HFF-Myc (cell line): ENCODE measurements at regions not wholly inside any gene's neighbourhood (a gene's known extent, or its start where the extent isn't known, plus 50 kb on each side); places are given as distances from the start of the nearest gene placed in this dataset.
"Not testable (repeated sequence)": the region's sequence is repeated elsewhere in the genome, so short reads cannot be mapped to it uniquely, and the experiment has no call there.

Experiments used
- DNase-seq: peaks from one replicate; pipeline ENCODE4 v3.0.0-alpha.2; 2011; ENCODE audit warnings: low read depth; ENCODE audit errors: extremely low read depth
- H3K4me3 ChIP-seq: replicated peaks from 2 replicates; pipeline ENCODE4 v1.5.1; 2011; ENCODE audit warnings: low read depth, mild to moderate bottlenecking, control low read depth, low read length
- CTCF ChIP-seq: IDR thresholded peaks from 2 replicates; pipeline ENCODE4 v1.5.1; 2012; ENCODE audit warnings: mild to moderate bottlenecking, low read depth, low read length, control low read depth; ENCODE audit errors: missing control alignments

DNA sequence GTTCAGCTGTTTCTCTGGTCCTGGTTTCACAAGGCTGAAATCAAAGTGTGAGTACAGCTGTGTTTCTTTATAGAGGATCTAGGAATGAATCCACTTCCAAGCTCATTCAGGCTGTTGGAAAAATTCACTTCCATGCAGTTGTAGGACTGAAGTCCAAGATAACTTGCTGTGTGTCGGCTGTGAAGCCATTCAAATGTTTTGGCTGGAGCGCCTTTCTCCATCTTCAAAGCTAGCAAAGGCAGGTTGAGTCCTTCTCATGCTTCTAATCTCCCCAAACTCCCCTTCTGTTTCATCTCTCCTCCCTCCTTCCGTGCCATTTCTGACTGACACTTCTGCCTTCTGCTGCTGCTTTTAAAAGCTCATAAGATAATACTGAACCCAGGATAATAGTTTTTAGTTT is 1195.4 kb upstream of the LRRN3 start:
- TF ChIP-seq CTCF: no peak
- no peak overlapping the region for H3K4me3 ChIP-seq
- DNase-seq: no peak

GRCh38 chr7:109901926-109902325 is 1189.0 kb upstream of the LRRN3 start:
- no peak for DNase-seq
- TF ChIP-seq CTCF: no peak
- H3K4me3 ChIP-seq: no peak overlapping the region

- not testable (repeated sequence) for DNase-seq, H3K4me3 ChIP-seq
These were observed 1185.4 kb upstream of the LRRN3 start for GRCh38 chr7:109905368-109906065.

DNA sequence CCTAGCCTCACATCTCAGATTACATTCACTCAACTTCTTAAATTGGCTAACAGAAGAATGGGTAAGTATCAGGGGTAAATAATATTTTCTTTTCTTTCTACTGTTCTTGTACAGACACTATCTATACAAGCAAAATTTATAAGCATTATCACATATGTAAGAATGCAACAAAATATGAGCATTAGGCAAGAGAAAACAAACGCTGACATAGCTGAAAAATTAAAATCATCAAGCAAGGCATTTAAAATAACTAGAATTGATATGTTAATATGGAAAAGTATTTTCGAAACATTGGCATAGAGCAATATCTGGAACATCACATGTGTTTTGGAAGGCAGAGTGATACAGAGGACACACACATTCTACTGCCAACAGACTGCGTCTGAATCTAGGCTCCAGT is 1175.3 kb upstream of the LRRN3 start:
- H3K4me3 ChIP-seq: no peak overlapping the region
- TF ChIP-seq CTCF: no peak
- no peak for DNase-seq

GRCh38 chr7:109926738-109927137 is 1164.2 kb upstream of the LRRN3 start:
- no peak for DNase-seq
- no peak for TF ChIP-seq CTCF
- no peak overlapping the region for H3K4me3 ChIP-seq

- no peak overlapping the region for H3K4me3 ChIP-seq
- DNase-seq: no peak
- TF ChIP-seq CTCF: no peak
These were observed 1160.9 kb upstream of the LRRN3 start for GRCh38 chr7:109930049-109930448.

DNA sequence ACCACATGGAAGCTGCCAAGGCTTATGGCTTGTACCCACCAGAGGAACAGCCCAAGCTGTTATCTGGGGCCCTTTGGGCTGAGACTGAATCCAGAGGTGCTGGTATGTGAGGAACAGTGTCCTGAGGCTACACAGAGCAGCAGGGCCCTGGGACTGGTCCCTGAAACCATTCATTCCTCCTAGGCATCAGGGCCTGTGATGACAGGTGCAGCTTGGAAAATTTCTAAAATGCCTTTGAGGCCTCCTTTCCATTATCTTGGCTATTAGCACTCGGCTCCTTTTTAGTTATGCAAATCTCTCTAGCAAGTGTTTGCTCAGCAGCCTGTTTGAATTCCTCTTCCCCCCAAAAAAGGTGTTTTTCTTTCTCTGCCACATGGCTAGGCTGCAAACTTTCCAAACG is 1151.7 kb upstream of the LRRN3 start:
- no peak overlapping the region for H3K4me3 ChIP-seq
- DNase-seq: no peak
- TF ChIP-seq CTCF: no peak
